ENCODE measurements at regions not wholly inside any gene's neighbourhood (a gene's known extent, or its start where the extent isn't known, plus 50 kb on each side); places are given as distances from the start of the nearest gene placed in this dataset.

DNA sequence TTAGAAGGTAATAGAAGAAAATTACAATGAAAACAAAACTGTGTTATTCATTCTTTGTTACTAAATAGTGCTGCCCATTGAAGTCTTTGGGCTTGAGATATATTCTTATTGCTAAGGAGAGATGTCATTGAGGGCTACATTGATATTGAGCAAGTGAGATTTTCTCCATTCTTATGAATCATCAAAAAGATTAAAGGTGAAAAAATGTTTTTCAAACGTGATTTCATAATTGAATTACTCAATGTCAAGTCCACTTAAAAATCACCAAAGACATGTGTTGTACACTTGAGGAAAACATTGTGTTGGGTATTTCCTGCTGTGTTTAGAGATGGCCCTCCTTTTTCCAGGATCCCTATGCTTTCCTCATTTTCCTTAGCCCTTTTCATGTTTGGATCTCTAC is 448.1 kb downstream of the NFIB start:
- intact Hi-C loops (cut with micrococcal nuclease), result no loop called here
- ChIA-PET POLR2A (no interaction called here), CTCF (ENCODE audit: low intra/inter-chr PET ratio) (no interaction called here)
- Histone ChIP-seq H3K4me3 (no peak overlapping the region), H3K27ac (ENCODE audit: extremely low read depth, low read depth, low read length) (no peak overlapping the region), H2AFZ (ENCODE audit: low read depth, low read length) (no peak overlapping the region), H3K9me3 (replicated peaks; ENCODE audit: control insufficient read depth, insufficient read depth, low read depth, low read length) (no peaks in the 10 kb centered on the region), H3K36me3 (ENCODE audit: control insufficient read depth, insufficient read depth, low read length) (no peaks in the 10 kb centered on the region), H4K20me1 (replicated peaks; ENCODE audit: control insufficient read depth, insufficient read depth, low read length) (no peaks in the 10 kb centered on the region), H3K9me1 (ENCODE audit: control insufficient read depth, insufficient read depth, low read length) (no peaks in the 10 kb centered on the region), H3K27me3 (ENCODE audit: control insufficient read depth in 2 of 2, insufficient read depth in 2 of 2, low read length in 2 of 2) (no peaks in the 10 kb centered on the region), H3K79me2 (ENCODE audit: control insufficient read depth, insufficient read depth, low read length) (no peaks in the 10 kb centered on the region), H3K9ac (ENCODE audit: insufficient read depth in 1 of 2, low read depth in 2 of 2, low read length in 2 of 2) (no peak overlapping the region), H3K4me2 (ENCODE audit: insufficient read depth, low read length) (no peak overlapping the region), H3K4me1 (replicated peaks in 1 of 2; ENCODE audit: control insufficient read depth in 2 of 2, insufficient read depth in 2 of 2, low read length in 2 of 2) (no peaks in the 10 kb centered on the region)
- in situ Hi-C loops (cut with MboI), result no loop called here
- BruUV-seq (replicated peaks), result no TSS peak
- DNase-seq (ENCODE audit: extremely low read depth in 1 of 4, low spot score in 3 of 4) (no peak), FAIRE-seq (no peak), ATAC-seq (no peak)
- TF ChIP-seq TSC22D4 (tag; IDR thresholded peaks at IDR 0.05) (no peak), CBX1 (IDR thresholded peaks at IDR 0.05; ENCODE audit: low read depth) (no peak), ZNF780A (CRISPR knock-in tag; IDR thresholded peaks at IDR 0.05) (no peak), TAF15 (IDR thresholded peaks at IDR 0.05; ENCODE audit: low read depth, low read length) (no peak), ETV5 (CRISPR knock-in tag; IDR thresholded peaks at IDR 0.05; ENCODE audit: low read depth) (no peak), ETV6 (IDR thresholded peaks at IDR 0.05; ENCODE audit: borderline replicate concordance in 1 of 2, low read depth in 2 of 2, low read length in 1 of 2) (no peak), ETV6 (CRISPR knock-in tag; IDR thresholded peaks at IDR 0.05; ENCODE audit: borderline replicate concordance) (no peak), POLR2H (tag; IDR thresholded peaks at IDR 0.05; ENCODE audit: low read depth) (no peak), ZNF23 (CRISPR knock-in tag; IDR thresholded peaks at IDR 0.05) (no peak), ZNF436 (CRISPR knock-in tag; IDR thresholded peaks at IDR 0.05) (no peak), MTA2 (IDR thresholded peaks at IDR 0.05; ENCODE audit: low read depth) (no peak), PRPF4 (IDR thresholded peaks at IDR 0.05; ENCODE audit: insufficient read depth, low read depth, low read length, poor library complexity, severe bottlenecking) (no peak)
- TF ChIP-seq, protein P1, sequence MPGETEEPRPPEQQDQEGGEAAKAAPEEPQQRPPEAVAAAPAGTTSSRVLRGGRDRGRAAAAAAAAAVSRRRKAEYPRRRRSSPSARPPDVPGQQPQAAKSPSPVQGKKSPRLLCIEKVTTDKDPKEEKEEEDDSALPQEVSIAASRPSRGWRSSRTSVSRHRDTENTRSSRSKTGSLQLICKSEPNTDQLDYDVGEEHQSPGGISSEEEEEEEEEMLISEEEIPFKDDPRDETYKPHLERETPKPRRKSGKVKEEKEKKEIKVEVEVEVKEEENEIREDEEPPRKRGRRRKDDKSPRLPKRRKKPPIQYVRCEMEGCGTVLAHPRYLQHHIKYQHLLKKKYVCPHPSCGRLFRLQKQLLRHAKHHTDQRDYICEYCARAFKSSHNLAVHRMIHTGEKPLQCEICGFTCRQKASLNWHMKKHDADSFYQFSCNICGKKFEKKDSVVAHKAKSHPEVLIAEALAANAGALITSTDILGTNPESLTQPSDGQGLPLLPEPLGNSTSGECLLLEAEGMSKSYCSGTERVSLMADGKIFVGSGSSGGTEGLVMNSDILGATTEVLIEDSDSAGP (CRISPR knock-in tag; IDR thresholded peaks at IDR 0.05), result no peak
- 0% methylated on average over 1 of the region's 1 CpG for WGBS (ENCODE audit: insufficient coverage, low coverage, missing lambda C conversion rate)

Data from K562 (cell line).